CD4-positive, alpha-beta T cell treated with Interleukin-10 for 1 hour (primary cell): ENCODE measurements at regions not wholly inside any gene's neighbourhood (a gene's known extent, or its start where the extent isn't known, plus 50 kb on each side); places are given as distances from the start of the nearest gene placed in this dataset.
"Not testable (repeated sequence)": the region's sequence is repeated elsewhere in the genome, so short reads cannot be mapped to it uniquely, and the experiment has no call there.

Experiments used
- DNase-seq: peaks from one replicate; pipeline ENCODE4 v3.0.0-alpha.2; 2020

DNA sequence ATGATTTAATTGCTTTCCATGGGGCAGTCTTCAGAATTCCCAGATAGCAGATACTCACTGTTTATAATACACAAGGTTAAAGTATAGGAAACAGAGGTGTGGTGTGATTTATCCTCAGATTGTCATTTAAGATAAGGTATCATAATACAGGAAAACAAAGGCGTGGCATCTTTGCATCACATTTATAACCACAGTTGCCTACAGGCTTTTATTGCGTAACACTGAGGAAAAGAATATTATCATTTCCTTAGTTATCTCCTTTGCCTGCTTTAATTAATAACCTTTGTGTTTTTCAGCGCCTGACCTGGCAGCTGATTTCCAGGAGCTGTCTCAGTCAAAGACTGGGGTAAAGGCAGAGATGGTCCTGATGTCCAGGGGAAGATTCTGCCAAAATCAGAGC lies 68.8 kb downstream of the SSX7 start:
- no peak for DNase-seq

DNA sequence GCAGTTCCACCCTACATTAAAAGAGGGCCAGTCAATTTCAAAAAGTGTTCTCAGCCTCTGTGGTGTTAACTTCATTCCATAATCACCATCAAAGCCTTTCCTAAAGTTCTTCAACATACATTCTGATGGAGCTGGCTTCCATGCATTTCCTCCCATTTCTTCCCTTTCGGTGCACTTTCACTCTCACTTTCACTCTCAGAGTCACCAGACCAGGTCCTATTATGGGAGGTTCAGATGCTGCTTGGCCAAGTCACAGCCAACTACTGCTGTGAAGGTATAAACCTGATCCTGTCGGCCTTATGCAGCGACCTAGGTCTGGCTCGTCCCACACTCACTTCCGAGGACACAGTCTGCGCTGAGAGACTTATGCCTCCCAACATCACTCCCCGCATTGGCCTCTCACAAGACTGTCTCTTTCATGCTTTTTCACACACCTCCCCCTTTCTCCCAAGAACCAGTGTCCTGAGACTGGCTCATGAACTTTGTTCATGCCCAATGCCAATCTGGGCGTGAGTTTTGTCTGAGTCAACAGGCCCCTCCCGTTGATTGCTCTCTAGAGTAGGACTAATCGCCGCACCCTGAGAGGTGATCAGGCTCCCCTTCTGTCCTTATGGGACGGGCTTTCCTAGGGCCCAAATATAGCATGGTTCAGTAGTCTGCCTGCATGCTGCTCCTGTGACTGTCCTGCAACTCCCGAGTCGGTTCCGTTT lies 60.8 kb upstream of the XAGE1B start:
- DNase-seq, result no peak

DNA sequence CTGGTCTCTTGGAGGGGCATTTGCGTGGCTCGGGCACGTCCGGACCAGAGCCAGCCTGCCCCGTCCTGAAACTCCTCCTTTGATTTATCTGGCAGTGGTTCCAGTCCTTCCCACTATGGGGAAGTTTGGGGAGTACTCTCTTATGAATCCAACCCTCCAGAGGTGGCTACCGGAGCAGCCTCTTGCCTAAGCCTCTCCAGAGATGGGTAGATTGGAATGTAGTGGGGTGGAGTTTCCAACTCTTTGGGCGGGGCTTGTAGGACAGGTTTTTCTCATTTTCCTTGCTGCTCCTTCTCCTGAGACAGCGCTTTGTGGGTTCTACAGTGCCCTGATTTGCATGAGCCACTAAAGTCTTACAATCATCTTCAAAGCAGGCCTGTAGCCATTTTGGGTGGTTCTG lies 60.1 kb upstream of the XAGE1B start:
- no peak for DNase-seq

DNA sequence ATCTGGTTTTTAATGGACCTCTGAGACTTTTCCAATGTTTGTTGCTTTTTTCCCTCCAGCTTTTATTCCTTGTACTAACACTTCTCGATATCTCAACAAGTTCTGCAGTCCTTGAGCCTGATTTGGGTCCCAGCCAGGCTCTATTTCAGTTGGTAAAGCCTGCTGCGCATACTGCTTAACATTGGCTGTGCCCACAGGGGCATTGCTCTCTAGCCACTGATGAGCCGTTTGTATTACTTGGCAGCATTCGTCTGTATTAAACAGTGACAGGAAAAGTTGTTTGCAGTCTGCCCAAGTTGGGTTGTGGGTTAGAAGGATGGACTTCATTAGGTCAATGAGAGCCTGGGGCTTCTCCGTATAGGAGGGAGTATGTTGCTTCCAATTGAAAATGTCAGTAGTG lies 59.6 kb upstream of the XAGE1B start:
- no peak for DNase-seq

DNA sequence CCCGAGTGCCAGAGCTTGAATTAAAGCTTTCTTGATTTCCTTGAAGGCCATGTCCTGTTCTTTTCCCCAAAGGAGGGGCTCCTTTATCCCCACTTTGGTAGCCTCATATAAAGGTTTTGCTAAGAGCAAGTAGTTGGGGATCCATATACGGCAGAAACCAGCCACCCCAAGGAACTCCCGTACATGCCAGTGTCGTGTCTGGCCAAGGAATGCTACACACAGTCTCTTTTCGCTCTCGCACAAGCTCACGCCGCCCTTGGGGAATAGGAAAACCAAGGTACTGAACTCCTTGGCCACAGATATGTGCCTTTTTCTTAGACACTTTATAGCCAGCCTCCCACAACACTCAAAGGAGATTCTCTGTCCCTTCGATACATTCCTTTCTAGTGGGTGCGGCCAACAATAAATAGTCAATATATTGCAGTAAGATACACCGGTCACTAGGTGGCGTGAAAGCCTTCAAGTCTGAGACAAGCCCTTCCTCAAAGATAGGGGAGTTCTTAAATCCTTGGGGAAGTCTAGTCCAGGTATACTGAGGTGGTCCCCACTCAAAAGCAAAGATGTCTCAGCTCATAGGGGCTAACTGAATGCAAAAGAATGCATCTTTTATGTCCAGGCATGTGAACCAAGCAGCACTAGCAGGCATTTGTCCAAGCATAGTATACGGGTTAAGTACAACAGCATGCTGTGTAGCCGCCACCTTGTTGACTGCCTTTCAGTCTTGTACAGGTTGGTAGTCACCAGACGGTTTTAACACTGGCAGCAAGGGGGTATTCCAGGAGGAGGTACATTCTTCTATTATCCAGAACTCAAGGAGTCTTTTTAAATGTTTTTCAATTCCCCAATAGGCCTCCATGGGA lies 57.8 kb upstream of the XAGE1B start:
- peak; percentile 39 for DNase-seq

DNA sequence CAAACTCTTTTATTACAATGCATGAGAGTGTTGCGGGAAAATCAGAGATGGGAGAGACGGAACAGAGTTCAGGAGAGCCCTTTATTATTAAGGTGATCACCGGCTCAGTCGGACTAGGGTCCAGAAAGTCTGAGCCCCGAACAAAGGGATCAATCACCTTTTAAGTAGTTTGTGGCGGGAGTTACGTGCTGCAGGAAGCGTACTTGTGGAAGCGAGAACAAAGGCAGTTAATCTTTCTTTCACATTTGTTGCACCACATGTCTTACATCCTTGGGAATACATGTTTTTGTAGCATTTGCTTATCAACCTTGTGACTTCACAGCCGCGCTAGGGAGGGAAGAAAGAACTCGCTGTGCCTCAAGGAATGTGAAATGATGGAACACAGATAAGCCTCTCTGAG lies 51.3 kb upstream of the XAGE1B start:
- not testable (repeated sequence) for DNase-seq
